Sigmoid colon (tissue), 6 donors: ENCODE measurements at regions not wholly inside any gene's neighbourhood (a gene's known extent, or its start where the extent isn't known, plus 50 kb on each side); places are given as distances from the start of the nearest gene placed in this dataset.

Experiments used
- DNase-seq: peaks from one replicate; pipeline ENCODE4 v3.0.0-alpha.2; 2019
- H3K27ac ChIP-seq, 4 donors: fragments of 200-600 bp; sonication (generic); one replicate each; pipeline ENCODE4 v1.5.1; 2016 to 2019; ENCODE audit warnings: mild to moderate bottlenecking in 1 of 4
- H3K27me3 ChIP-seq, 3 donors: fragments of 200-600 bp; sonication (generic); one replicate each; pipeline ENCODE4 v1.5.1; 2019; ENCODE audit warnings: mild to moderate bottlenecking in 1 of 3
- H3K36me3 ChIP-seq, 4 donors: fragments of 200-600 bp; sonication (generic); one replicate each; pipeline ENCODE4 v1.5.1; 2016 to 2019
- H3K4me1 ChIP-seq, 4 donors: fragments of 200-600 bp; sonication (generic); one replicate each; pipeline ENCODE4 v1.5.1; 2017 to 2019
- H3K4me3 ChIP-seq, 4 donors: fragments of 200-600 bp; sonication (generic); one replicate each; pipeline ENCODE4 v1.5.1; 2017 to 2019; ENCODE audit warnings: mild to moderate bottlenecking in 2 of 4, moderate library complexity in 1 of 4
- H3K9me3 ChIP-seq, 4 donors: fragments of 200-600 bp in 3 of 4; sonication (generic) in 3 of 4; one replicate each; pipeline versions ENCODE4 v1.5.1 to v1.6.1; 2013 to 2019
- CTCF ChIP-seq, 4 experiments: fragments of 450-650 bp in 3 of 4; fragments of 200-600 bp in 1 of 4; IDR thresholded peaks; one replicate each; pipeline ENCODE4 v1.5.1; 2016 to 2019; ENCODE audit warnings: antibody characterized with exemption in 4 of 4, mild to moderate bottlenecking in 3 of 4, moderate library complexity in 2 of 4
- EP300 ChIP-seq, 4 donors: sonication (generic); formaldehyde crosslinking; IDR thresholded peaks; one replicate each; pipeline ENCODE4 v1.6.1; 2017; ENCODE audit warnings: antibody characterized with exemption in 4 of 4
- POLR2A ChIP-seq, 2 donors: fragments of 450-650 bp; IDR thresholded peaks; one replicate each; pipeline ENCODE4 v1.6.1; 2016; ENCODE audit warnings: antibody characterized with exemption in 2 of 2, mild to moderate bottlenecking in 2 of 2, moderate library complexity in 2 of 2
- POLR2AphosphoS5 ChIP-seq, 4 donors: sonication (generic); formaldehyde crosslinking; IDR thresholded peaks; one replicate each; pipeline ENCODE4 v1.6.1; 2017; ENCODE audit warnings: antibody characterized with exemption in 4 of 4
- WGBS, 2 donors: extraction: QIAGEN DNeasy Blood & Tissue Kit; methylation state at CpG; one replicate each; pipeline ENCODE4 v1.1.7; 2013; 5-methylcytosine and 5-hydroxymethylcytosine counted together
- intact Hi-C: fragments of 100-400 bp; cut with DNase I; formaldehyde crosslinking; loops from one replicate; pipeline ENCODE4 v1.15.1; 2023
- donor health status: healthy with polysubstance abuse.
- donor health status: healthy.

GRCh38 chr21:38714999-38715398 is 90.7 kb upstream of the ETS2 start:
- intact Hi-C loops, result no loop called here
- H3K36me3 ChIP-seq, result no peaks in the 10 kb centered on the region
- TF ChIP-seq POLR2AphosphoS5 (IDR thresholded peaks at IDR 0.05) (no peak), CTCF (IDR thresholded peaks at IDR 0.05) (no peak), POLR2A (IDR thresholded peaks at IDR 0.05) (no peak), EP300 (IDR thresholded peaks at IDR 0.05) (no peak)
- H3K27me3 ChIP-seq, result no peaks in the 10 kb centered on the region
- 83 to 90% methylated on average over 5 of the region's 5 CpGs for WGBS, 2 donors
- H3K4me3 ChIP-seq, result no peak overlapping the region
- H3K4me1 ChIP-seq, result no peaks in the 10 kb centered on the region
- no peak overlapping the region for H3K27ac ChIP-seq
- no peaks in the 10 kb centered on the region for H3K9me3 ChIP-seq
- DNase-seq, result no peak

GRCh38 chr21:38716088-38716487 is 89.6 kb upstream of the ETS2 start:
- Histone ChIP-seq H3K4me3 (no peak overlapping the region), H3K27ac (no peak overlapping the region), H3K27me3 (no peaks in the 10 kb centered on the region), H3K36me3 (no peaks in the 10 kb centered on the region), H3K4me1 (no peaks in the 10 kb centered on the region), H3K9me3 (no peaks in the 10 kb centered on the region)
- no peak for TF ChIP-seq POLR2AphosphoS5 (IDR thresholded peaks at IDR 0.05)
- TF ChIP-seq POLR2A (IDR thresholded peaks at IDR 0.05), result no peak
- TF ChIP-seq CTCF (IDR thresholded peaks at IDR 0.05), result no peak
- no peak for TF ChIP-seq EP300 (IDR thresholded peaks at IDR 0.05)
- intact Hi-C loops, result no loop called here
- WGBS, 2 donors, result 63 to 83% methylated on average over 2 of the region's 2 CpGs
- no peak for DNase-seq

DNA sequence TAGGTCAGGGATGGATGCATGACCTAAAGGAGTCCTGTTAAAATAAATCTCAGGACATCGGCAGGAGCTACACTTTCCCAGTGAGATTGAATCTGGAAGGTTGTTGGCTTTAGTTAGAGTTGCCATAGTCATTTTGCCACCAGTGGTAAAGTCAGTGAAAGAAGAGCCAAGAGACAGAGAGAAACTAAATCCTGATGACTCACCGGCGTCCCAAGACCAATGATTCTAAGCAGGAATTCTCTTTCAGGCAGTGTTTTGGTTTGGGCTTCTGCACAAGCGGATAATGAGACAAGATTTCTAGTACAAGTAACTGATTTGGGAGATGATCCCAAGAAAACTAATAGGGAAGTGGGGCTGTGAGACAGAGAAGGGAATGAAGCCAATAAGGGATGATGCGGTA is 88.8 kb upstream of the ETS2 start:
- TF ChIP-seq POLR2A (IDR thresholded peaks at IDR 0.05), result no peak
- TF ChIP-seq EP300 (IDR thresholded peaks at IDR 0.05), result no peak
- no peak for TF ChIP-seq POLR2AphosphoS5 (IDR thresholded peaks at IDR 0.05)
- no peak for TF ChIP-seq CTCF (IDR thresholded peaks at IDR 0.05)
- H3K27me3 ChIP-seq, result no peaks in the 10 kb centered on the region
- no peaks in the 10 kb centered on the region for H3K36me3 ChIP-seq
- no peaks in the 10 kb centered on the region for H3K9me3 ChIP-seq
- DNase-seq, result no peak
- 93 to 94% methylated on average over 5 of the region's 5 CpGs for WGBS, 2 donors
- intact Hi-C loops, result no loop called here
- no peak overlapping the region for H3K27ac ChIP-seq
- H3K4me3 ChIP-seq, result no peak overlapping the region
- H3K4me1 ChIP-seq, result no peaks in the 10 kb centered on the region

DNA sequence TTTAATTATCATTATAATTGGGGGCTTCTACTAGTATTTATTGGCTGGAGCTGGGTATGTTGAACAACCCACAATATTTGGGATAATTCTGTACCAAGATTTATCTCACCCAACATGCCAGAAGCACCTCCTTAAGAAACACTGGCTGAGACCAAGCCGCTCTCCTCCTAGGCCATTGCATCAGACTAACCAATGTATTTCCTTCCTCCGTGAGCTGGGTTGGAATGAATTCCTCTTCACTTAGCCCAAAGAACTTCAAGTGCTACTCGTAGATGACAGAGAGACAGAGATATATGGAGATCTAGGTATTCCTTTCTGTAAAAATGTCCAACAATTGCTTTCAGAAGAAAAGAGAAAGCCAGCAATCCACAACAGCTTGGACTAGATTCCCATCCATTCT is 87.2 kb upstream of the ETS2 start:
- 78 to 93% methylated on average over 3 of the region's 3 CpGs for WGBS, 2 donors
- Histone ChIP-seq H3K4me1 (no peaks in the 10 kb centered on the region), H3K9me3 (no peaks in the 10 kb centered on the region), H3K27ac (no peak overlapping the region), H3K4me3 (no peak overlapping the region), H3K27me3 (no peaks in the 10 kb centered on the region), H3K36me3 (no peaks in the 10 kb centered on the region)
- intact Hi-C loops, result no loop called here
- TF ChIP-seq EP300 (IDR thresholded peaks at IDR 0.05) (no peak), POLR2A (IDR thresholded peaks at IDR 0.05) (no peak), CTCF (IDR thresholded peaks at IDR 0.05) (no peak), POLR2AphosphoS5 (IDR thresholded peaks at IDR 0.05) (no peak)
- no peak for DNase-seq

DNA sequence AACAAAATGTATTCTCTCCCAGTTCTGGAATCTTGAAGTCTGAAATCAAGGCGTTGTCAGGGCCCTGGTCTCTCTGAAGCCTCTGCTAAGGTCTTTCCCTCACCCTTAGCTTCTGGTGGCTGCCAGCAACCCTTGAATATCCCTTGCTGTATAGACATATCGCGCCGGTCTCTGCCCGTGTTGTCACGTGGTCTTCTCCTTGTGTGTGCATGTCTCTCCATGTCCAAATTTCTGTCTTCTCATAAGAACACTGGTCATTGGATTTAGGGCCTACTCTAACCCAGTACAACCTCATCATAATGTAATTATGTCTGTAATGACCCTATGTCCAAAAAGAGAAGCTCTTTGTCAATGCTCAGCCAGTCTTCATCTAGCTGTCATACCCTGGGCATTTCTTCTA is 85.7 kb upstream of the ETS2 start:
- Histone ChIP-seq H3K27me3 (no peaks in the 10 kb centered on the region), H3K9me3 (peaks cover 0 to 8% (median 5%) of the 10 kb centered on the region in 4 donors), H3K4me1 (no peaks in the 10 kb centered on the region), H3K27ac (no peak overlapping the region), H3K36me3 (no peaks in the 10 kb centered on the region), H3K4me3 (no peak overlapping the region)
- intact Hi-C loops, result no loop called here
- 96 to 97% methylated on average over 6 of the region's 6 CpGs for WGBS, 2 donors
- no peak for DNase-seq
- TF ChIP-seq POLR2A (IDR thresholded peaks at IDR 0.05) (no peak), POLR2AphosphoS5 (IDR thresholded peaks at IDR 0.05) (no peak)
